Upper lobe of left lung (tissue), 4 donors: ENCODE measurements at regions not wholly inside any gene's neighbourhood (a gene's known extent, or its start where the extent isn't known, plus 50 kb on each side); places are given as distances from the start of the nearest gene placed in this dataset.

Source experiments
- POLR2A ChIP-seq, 4 donors: fragments of 450-650 bp; IDR thresholded peaks; one replicate each; pipeline ENCODE4 v1.5.1; 2016 to 2017; ENCODE audit warnings: antibody characterized with exemption in 4 of 4, mild to moderate bottlenecking in 2 of 4
- TF ChIP-seq, protein P1 (sequence below), 6 experiments: fragments of 450-650 bp in 4 of 6; fragments of 200-600 bp in 2 of 6; sonication (generic) in 2 of 6; IDR thresholded peaks; one replicate each; pipeline ENCODE4 v1.5.1; 2016 to 2019; ENCODE audit warnings: antibody characterized with exemption in 6 of 6

DNA sequence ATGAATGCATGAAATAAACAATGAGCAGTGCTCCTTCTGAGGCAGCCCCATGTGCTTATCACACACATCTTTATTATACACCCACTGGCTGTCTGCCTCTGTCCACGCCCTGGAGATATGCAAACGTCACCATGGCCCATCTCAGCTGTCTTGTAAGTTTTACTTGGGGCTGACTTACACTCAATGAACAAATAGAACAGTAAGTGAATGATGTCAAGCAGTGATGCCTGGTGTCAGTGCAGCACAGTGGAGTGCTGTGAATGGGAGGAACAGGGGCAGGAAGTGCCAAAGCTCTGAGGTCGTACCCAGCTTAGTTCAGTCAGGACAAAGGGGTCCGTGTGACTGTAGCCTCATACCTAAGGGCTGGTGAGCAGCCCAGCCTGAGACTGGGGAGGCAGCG is 659.5 kb upstream of the HS6ST1 start:
- TF ChIP-seq POLR2A (IDR thresholded peaks at IDR 0.05), result no peak
- TF ChIP-seq, protein P1, sequence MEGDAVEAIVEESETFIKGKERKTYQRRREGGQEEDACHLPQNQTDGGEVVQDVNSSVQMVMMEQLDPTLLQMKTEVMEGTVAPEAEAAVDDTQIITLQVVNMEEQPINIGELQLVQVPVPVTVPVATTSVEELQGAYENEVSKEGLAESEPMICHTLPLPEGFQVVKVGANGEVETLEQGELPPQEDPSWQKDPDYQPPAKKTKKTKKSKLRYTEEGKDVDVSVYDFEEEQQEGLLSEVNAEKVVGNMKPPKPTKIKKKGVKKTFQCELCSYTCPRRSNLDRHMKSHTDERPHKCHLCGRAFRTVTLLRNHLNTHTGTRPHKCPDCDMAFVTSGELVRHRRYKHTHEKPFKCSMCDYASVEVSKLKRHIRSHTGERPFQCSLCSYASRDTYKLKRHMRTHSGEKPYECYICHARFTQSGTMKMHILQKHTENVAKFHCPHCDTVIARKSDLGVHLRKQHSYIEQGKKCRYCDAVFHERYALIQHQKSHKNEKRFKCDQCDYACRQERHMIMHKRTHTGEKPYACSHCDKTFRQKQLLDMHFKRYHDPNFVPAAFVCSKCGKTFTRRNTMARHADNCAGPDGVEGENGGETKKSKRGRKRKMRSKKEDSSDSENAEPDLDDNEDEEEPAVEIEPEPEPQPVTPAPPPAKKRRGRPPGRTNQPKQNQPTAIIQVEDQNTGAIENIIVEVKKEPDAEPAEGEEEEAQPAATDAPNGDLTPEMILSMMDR (IDR thresholded peaks at IDR 0.05), result no peak
